Superior temporal gyrus (tissue), 1 donor: ENCODE measurements at regions not wholly inside any gene's neighbourhood (a gene's known extent, or its start where the extent isn't known, plus 50 kb on each side); places are given as distances from the start of the nearest gene placed in this dataset.
"Not testable (repeated sequence)": the region's sequence is repeated elsewhere in the genome, so short reads cannot be mapped to it uniquely, and the experiment has no call there.

Experiments used
- DNase-seq: peaks from one replicate; pipeline ENCODE4 v3.0.0-alpha.2; 2016; ENCODE audit errors: extremely low spot score

- no peak for DNase-seq
Observed at GRCh38 chr16:49940464-49941224, 84.4 kb upstream of the CNEP1R1 start.

- DNase-seq = no peak
Observed at GRCh38 chr16:49944221-49944620, 80.8 kb upstream of the CNEP1R1 start.

DNA sequence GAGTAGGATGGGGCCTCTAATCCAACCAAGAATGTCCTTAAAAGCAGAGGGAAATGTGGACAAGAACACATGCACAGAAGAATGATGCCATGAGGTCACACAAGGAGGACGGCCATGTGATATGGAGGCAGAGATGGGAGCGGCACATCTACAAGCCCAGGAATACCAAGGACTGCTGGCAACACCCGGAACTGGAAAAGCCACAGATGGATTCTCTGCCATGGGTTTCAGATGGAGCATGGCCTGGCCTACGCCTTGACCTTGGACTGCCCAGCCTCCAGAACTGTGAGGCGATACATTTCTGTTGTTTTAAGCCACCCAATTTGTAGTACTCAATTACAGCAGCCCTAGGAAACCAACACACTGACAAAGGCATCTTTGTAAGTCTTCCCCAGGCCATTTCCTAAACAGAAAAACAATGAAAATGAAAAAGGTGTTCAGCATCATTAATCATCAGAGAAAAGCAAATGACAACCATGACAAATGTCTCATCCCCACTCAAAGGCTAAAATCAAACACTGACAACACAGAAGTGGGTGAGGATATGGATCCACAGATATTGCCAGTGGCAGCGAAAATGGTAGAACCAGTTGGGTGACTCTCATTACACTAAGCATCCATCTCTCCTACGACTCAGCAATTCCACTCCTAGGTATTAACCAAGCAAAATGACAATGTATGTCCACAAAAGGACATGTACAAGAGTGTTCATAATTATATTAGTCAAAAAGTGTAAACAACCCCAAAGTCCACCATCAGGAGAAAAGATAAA lies 76.9 kb upstream of the CNEP1R1 start:
- no peak for DNase-seq

DNA sequence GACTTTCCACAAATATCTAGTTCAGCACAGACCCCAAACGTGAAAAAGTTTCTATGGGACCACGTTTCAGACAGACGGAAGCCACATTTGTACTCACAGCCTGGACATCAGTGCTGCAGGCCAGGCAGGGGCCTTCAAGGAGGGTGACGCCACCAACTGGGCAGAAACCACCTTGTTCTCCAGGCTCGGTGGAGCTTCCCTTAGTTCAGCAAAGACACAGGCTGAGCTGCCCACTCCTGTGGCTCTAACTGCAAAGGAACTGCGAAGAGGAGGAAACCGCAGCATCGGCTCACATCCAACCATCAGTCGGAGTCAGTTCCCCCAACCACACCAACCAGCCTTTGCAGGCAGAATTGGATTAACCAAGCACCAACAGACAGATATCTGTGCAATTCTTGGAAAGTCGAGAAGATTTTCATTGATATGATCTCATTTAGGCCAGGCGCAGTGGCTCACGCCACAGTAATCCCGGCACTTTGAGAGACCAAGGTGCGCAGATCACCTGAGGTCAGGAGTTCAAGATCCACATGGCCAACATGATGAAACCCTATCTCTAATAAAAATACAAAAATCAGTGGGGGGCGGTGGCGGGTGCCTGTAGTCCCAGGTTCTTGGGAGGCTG lies 73.3 kb upstream of the CNEP1R1 start:
- DNase-seq = no peak

DNA sequence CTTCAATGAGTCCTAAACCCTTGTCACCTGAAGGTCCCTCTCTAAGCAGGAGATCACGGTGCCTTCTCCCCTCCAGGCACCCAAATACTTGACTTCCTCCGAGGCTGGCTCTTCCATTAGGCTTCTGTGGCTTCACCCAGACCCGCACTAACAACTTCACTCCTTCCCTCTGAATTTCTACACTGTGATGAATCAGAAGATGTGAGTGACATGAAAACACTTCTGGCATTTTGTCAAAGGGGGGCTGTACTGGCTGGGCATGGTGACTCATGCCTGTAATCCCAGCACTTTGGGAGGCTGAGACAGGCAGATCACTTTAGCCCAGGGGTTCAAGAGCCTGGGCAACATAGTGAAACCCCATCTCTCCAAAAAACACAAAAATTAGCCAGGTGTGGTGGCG lies 72.6 kb upstream of the CNEP1R1 start:
- DNase-seq = no peak

DNA sequence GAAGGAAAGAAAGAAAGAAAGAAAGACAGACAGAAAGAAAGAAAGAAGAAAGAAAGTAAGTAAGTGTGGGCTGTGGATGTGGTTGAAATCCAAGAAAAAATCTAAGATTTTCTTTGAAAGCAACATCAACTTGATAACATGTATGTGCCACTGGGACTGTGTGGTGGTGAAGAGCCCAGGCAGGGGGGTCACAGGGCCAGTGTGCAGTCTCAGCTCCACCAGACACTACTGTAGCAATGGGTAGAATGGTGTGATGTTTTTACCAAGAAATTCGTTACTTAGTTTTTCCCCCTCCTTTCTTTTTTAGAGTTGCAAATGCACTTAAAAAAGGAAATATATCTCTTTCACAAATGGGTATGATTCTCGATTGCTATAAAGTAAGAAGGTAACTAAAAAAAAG lies 71.9 kb upstream of the CNEP1R1 start:
- no peak for DNase-seq

DNA sequence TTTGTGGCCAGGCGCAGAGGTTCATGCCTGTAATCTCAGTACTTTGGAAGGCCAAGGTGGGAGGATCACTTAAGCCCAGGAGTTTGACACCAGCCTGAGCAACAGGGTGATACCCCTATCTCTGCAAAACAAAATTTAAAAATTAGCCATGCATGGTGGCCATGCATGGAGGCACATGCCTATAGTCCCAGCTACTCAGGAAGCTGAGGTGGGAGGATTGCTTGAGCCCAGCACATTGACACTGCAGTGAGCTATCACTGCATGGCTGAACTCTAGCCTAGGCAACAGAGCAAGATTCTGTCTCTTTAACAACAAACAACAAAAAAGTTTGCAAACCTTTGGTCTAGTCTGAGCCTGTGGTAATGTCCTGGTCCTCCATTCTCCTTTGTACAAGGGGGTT lies 69.2 kb upstream of the CNEP1R1 start:
- no peak for DNase-seq

DNA sequence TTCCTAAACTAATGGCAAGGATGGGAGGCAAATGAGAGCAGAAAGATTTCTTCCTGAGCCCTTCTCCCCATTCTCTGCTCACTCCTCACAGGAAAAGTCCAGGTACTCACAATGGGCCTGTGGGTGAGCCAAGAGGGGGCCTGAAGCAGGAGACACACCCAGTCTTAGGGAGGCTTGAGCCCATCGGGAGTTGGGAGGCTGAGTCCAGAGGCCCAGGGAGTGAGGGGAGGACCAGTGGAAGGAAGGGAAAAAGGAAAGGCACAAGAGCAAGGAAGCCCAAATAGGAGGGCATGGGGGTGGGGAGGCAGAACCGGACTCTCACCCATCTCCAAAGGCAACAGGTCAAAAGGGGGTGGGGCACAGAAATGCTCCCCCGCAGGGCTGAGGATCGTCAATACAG lies 68.1 kb upstream of the CNEP1R1 start:
- no peak for DNase-seq

GRCh38 chr16:49958448-49958847 lies 66.6 kb upstream of the CNEP1R1 start:
- no peak for DNase-seq

- no peak for DNase-seq
Observed at GRCh38 chr16:49959552-49960277, 65.3 kb upstream of the CNEP1R1 start.

DNA sequence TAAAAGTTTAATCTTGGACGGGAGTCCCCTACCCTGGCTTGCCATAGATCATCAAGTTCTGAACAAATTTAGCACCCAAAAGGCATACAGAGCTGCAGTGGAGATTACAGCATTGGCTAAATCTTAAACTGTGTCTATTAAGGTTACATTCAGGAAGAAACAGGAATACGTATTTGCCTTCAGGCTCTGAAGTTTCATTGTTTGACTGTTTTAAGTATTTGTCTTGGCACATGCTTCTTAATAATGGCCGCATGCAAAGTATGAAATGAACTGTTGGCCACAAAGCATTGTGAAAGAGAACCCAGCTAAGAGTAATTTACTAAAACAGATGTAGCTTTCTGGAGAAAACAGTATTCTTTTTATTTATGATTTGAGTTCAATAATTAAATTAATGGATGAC lies 63.9 kb upstream of the CNEP1R1 start:
- DNase-seq = no peak

GRCh38 chr16:49962566-49962965 lies 62.5 kb upstream of the CNEP1R1 start:
- not testable (repeated sequence) for DNase-seq

- no peak for DNase-seq
Observed at GRCh38 chr16:49964316-49964715, 60.7 kb upstream of the CNEP1R1 start.

GRCh38 chr16:49964973-49965372 lies 60.1 kb upstream of the CNEP1R1 start:
- no peak for DNase-seq

DNA sequence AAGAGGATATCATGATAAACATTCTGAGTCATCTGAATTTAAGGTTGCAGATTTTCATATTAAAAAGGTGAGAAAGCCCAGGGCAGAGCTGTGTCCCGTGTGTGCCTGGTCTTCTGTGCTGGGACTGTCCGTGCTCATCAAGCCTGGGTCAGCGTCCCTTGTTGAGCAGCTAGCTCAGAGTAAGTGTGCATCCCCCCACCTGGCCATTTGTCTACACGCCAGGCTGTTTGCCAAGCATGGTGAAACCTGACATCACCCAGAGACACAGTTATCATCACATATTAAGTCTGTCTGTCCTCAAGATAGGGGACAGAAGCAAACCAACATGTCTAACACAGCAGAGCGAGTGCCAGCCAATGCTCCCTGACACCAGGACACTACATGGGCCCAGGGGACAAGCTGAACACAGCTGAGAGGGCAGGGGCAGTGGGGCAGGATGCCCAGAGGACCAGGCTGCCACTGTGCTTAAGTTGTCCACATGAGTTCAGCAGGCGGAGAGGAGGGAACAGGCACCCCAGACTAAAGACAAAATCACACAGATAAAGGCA lies 57.9 kb upstream of the CNEP1R1 start:
- no peak for DNase-seq

GRCh38 chr16:49969091-49970030 lies 55.7 kb upstream of the CNEP1R1 start:
- DNase-seq = no peak

GRCh38 chr16:49970797-49971431 lies 54.1 kb upstream of the CNEP1R1 start:
- no peak for DNase-seq

DNA sequence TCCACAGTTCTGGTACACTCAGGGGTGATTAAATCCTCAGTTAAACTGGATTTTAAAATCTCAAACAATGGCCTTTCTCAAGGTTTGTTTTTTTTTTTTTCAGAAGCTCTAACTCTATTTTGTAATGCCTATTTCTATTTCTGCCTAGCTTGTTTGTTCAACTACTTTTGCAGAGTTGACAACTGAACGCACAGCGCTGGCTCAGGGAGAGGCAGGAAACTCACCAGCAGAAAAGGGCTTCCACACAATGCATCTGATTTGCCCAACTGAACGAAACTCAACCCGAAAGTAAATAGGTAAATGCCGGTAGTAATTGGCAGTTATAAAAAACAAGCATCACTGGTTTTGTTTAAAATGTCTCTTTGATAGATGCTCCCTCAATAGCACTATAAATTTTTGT lies 52.7 kb upstream of the CNEP1R1 start:
- no peak for DNase-seq

- no peak for DNase-seq
Observed at GRCh38 chr16:49972961-49973360, 52.1 kb upstream of the CNEP1R1 start.
